ENCODE measurements at regions not wholly inside any gene's neighbourhood (a gene's known extent, or its start where the extent isn't known, plus 50 kb on each side); places are given as distances from the start of the nearest gene placed in this dataset.

DNA sequence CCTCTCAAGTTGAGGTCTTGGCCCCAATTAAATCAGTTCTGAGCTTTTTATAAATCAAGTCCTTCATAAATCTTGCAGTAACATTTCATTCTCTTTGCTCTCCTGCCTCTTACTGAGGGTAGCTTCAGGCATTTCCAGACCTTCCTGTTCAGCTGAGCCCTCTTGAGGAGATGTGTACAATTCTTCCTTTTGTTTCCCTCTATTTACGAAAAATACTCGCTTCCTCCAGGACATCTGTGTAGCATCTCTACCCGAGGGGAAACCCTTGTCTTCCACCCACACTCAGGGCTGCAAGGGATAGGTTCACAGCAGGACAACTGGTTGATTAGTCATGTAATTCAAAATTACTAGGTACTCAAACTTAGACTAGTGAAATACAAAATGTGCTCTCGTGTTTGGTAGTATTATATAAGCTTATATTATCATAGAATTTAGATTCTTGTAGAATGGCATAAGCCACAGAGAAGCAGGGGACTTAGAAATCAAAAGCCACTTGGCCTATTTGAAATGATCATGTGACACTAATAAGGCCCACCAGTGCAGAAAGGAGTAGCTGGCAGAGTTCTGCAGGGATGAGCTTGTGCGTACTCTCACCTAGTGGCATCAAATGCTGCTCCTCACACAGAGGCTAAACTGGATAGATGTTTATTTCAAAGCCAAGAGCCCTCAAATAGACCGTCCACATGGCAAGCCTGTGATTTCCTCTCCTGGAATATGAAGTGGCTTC lies 126.7 kb downstream of the GDAP2 start:
- no peak for DNase-seq (ENCODE audit: low read depth in 1 of 2, low spot score in 1 of 2)
- Histone ChIP-seq H3K27ac (replicated peaks) (no peak overlapping the region), H3K27me3 (ENCODE audit: insufficient read depth, poor library complexity, severe bottlenecking) (no peaks in the 10 kb centered on the region), H3K4me3 (replicated peaks; ENCODE audit: insufficient read depth, low read length) (no peak overlapping the region)
- TF ChIP-seq, protein P1, sequence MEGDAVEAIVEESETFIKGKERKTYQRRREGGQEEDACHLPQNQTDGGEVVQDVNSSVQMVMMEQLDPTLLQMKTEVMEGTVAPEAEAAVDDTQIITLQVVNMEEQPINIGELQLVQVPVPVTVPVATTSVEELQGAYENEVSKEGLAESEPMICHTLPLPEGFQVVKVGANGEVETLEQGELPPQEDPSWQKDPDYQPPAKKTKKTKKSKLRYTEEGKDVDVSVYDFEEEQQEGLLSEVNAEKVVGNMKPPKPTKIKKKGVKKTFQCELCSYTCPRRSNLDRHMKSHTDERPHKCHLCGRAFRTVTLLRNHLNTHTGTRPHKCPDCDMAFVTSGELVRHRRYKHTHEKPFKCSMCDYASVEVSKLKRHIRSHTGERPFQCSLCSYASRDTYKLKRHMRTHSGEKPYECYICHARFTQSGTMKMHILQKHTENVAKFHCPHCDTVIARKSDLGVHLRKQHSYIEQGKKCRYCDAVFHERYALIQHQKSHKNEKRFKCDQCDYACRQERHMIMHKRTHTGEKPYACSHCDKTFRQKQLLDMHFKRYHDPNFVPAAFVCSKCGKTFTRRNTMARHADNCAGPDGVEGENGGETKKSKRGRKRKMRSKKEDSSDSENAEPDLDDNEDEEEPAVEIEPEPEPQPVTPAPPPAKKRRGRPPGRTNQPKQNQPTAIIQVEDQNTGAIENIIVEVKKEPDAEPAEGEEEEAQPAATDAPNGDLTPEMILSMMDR (IDR thresholded peaks at IDR 0.05; ENCODE audit: insufficient read depth, low read length): no peak
- TF ChIP-seq POLR2AphosphoS5 (IDR thresholded peaks at IDR 0.05; ENCODE audit: low read depth): no peak

DNA sequence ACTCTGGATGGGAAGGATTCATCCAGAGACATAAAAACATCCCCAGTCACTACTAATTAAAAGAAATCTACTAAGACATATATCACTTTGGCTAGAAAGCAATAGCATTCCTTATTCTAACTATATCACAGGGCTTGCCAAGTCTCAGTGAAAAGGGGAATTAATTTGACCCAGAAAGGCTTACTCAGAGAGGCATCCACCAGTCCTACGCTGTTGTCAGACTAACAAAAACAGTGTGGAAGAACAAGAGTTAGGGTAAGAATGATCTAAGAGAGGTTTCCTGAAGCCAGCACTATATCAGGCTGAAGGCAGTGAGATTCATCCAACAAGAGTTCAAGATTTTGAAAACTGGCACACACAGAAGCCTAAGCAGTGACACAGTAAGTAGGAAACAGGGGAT lies 126.1 kb downstream of the GDAP2 start:
- H3K27me3 ChIP-seq (ENCODE audit: insufficient read depth, poor library complexity, severe bottlenecking): no peaks in the 10 kb centered on the region
- no peak overlapping the region for H3K4me3 ChIP-seq (replicated peaks; ENCODE audit: insufficient read depth, low read length)
- TF ChIP-seq POLR2AphosphoS5 (IDR thresholded peaks at IDR 0.05; ENCODE audit: low read depth) (no peak), GABPA (IDR thresholded peaks at IDR 0.05; ENCODE audit: low read depth) (no peak), SPI1 (IDR thresholded peaks at IDR 0.05; ENCODE audit: borderline replicate concordance, low read depth) (no peak)
- TF ChIP-seq, protein P2, sequence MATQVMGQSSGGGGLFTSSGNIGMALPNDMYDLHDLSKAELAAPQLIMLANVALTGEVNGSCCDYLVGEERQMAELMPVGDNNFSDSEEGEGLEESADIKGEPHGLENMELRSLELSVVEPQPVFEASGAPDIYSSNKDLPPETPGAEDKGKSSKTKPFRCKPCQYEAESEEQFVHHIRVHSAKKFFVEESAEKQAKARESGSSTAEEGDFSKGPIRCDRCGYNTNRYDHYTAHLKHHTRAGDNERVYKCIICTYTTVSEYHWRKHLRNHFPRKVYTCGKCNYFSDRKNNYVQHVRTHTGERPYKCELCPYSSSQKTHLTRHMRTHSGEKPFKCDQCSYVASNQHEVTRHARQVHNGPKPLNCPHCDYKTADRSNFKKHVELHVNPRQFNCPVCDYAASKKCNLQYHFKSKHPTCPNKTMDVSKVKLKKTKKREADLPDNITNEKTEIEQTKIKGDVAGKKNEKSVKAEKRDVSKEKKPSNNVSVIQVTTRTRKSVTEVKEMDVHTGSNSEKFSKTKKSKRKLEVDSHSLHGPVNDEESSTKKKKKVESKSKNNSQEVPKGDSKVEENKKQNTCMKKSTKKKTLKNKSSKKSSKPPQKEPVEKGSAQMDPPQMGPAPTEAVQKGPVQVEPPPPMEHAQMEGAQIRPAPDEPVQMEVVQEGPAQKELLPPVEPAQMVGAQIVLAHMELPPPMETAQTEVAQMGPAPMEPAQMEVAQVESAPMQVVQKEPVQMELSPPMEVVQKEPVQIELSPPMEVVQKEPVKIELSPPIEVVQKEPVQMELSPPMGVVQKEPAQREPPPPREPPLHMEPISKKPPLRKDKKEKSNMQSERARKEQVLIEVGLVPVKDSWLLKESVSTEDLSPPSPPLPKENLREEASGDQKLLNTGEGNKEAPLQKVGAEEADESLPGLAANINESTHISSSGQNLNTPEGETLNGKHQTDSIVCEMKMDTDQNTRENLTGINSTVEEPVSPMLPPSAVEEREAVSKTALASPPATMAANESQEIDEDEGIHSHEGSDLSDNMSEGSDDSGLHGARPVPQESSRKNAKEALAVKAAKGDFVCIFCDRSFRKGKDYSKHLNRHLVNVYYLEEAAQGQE (IDR thresholded peaks at IDR 0.05; ENCODE audit: insufficient replicate concordance, low read depth): no peak
- TF ChIP-seq, protein P1 (IDR thresholded peaks at IDR 0.05; ENCODE audit: insufficient read depth, low read length): no peak
- no peak for DNase-seq (ENCODE audit: low read depth in 1 of 2, low spot score in 1 of 2)
- H3K27ac ChIP-seq (replicated peaks): no peak overlapping the region

DNA sequence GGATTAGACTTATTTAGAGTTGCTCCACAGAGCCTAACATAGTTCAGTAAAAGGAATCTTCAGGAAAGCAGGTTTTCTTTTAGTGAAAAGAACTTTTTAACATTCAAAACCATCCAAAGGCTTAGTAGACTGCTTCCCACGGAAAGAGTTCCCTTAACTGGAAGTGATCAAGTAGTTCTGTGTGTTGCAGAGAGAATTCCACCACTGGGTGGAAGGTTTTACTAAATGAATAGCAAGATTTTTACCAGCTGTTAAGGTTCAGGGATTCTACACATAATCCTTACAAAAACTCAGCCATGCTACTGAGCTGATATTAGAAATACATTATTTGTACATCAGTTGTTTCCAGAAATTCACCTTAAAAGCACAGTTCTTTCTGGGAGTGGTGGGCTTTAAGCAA lies 119.7 kb downstream of the GDAP2 start:
- Histone ChIP-seq H3K27me3 (ENCODE audit: insufficient read depth, poor library complexity, severe bottlenecking) (no peaks in the 10 kb centered on the region), H3K4me3 (replicated peaks; ENCODE audit: insufficient read depth, low read length) (no peak overlapping the region), H3K27ac (replicated peaks) (no peak overlapping the region)
- no peak for DNase-seq (ENCODE audit: low read depth in 1 of 2, low spot score in 1 of 2)
- TF ChIP-seq, protein P2 (IDR thresholded peaks at IDR 0.05; ENCODE audit: insufficient replicate concordance, low read depth): no peak
- TF ChIP-seq SPI1 (IDR thresholded peaks at IDR 0.05; ENCODE audit: borderline replicate concordance, low read depth) (no peak), POLR2AphosphoS5 (IDR thresholded peaks at IDR 0.05; ENCODE audit: low read depth) (no peak), GABPA (IDR thresholded peaks at IDR 0.05; ENCODE audit: low read depth) (no peak)
- TF ChIP-seq, protein P1 (IDR thresholded peaks at IDR 0.05; ENCODE audit: insufficient read depth, low read length): no peak

DNA sequence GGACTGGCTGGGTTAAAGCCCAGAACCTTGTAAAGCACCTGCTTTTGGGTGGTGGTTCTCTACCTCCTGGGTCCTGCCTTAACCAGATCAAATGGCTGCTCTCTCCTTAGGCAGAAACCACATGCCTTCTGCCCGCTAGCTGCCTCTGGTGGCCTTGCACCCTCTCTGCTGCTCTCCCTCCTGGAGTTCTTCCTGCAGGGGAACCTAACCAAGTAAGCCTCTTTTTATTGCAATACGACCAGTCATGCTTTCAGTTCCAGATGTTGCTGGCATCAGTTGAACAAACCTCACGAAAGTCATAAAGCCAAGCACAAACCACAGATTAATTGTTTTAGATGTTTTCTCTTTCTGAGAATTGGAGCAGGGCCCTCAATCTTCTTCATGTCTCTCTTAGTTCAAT lies 118.9 kb downstream of the GDAP2 start:
- H3K4me3 ChIP-seq (replicated peaks; ENCODE audit: insufficient read depth, low read length): no peak overlapping the region
- TF ChIP-seq, protein P1 (IDR thresholded peaks at IDR 0.05; ENCODE audit: insufficient read depth, low read length): no peak
- no peak for TF ChIP-seq GABPA (IDR thresholded peaks at IDR 0.05; ENCODE audit: low read depth)
- no peak for TF ChIP-seq SPI1 (IDR thresholded peaks at IDR 0.05; ENCODE audit: borderline replicate concordance, low read depth)
- TF ChIP-seq POLR2AphosphoS5 (IDR thresholded peaks at IDR 0.05; ENCODE audit: low read depth): no peak
- TF ChIP-seq, protein P2 (IDR thresholded peaks at IDR 0.05; ENCODE audit: insufficient replicate concordance, low read depth): no peak
- no peaks in the 10 kb centered on the region for H3K27me3 ChIP-seq (ENCODE audit: insufficient read depth, poor library complexity, severe bottlenecking)
- H3K27ac ChIP-seq (replicated peaks): no peak overlapping the region
- DNase-seq (ENCODE audit: low read depth in 1 of 2, low spot score in 1 of 2): no peak

All from HL-60 (cell line).